Pulmonary artery endothelial cell (primary cell): ENCODE measurements at regions not wholly inside any gene's neighbourhood (a gene's known extent, or its start where the extent isn't known, plus 50 kb on each side); places are given as distances from the start of the nearest gene placed in this dataset.

Source experiments
- DNase-seq: peaks from one replicate; pipeline ENCODE4 v3.0.0-alpha.2; 2011; ENCODE audit warnings: low read depth, low spot score

DNA sequence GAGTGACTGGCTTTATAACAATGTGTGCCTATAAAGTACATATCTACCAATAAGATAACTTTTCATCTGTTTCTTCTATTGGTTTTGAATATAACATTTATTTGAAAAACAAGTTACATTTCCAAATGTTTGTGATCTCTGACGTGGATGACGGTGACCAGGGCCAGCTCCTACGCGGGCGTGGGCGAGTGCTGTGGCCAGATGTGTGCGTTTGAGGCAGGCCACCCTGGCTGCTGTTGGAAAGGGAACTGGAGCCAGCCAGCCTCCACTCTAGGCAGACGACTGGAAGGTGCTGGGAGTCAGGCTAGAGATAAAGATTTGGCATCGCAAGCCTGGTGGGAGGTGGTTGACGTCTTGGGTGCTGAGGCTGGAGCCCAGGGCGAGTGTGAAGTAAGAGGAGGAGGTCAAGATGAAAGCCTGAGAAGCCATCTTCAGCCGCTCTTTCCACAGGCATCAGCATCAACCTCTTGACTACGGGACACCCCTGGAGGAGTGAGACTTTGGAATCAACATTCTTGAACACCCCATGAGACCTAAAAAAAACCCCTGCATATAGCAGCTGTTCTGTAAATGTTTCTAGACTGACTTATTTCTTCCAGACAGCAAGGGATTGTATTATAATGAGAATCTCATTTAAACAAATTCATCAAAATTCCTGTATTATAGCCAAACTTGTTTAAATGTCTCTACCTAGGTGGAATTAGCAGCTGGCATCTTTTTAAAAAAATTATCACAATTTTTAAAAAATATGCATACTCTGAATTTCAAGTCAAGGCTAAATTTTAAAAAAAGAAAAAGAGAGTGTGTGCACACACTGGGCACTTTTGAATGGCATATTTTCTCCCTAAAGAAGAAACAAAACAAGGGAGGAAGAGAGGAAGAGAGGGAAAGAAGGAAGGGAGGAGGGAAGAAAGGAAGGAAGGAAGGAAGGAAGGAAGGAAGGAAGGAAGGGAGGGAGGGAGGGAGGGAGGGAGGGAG is 112.5 kb upstream of the SLC44A3 start:
- DNase-seq: no peak

DNA sequence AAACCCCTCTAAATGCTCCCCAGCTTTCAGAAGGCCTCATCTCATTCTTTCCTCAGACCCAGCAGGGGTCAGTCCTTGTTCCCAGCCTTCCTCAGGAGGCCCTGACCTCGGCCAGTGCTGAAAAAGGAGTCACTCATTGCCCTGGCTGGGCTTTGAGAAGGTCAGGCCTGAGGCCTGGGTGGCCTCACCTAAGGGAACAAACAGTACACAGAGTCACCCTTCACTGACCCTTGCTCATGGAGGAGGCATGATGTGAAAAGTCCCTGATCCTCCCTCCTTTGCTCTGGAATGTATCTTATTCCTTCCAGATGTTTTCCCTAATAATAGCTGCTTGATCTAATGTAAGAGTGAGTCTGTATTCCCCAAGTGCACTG is 117.7 kb upstream of the SLC44A3 start:
- no peak for DNase-seq

DNA sequence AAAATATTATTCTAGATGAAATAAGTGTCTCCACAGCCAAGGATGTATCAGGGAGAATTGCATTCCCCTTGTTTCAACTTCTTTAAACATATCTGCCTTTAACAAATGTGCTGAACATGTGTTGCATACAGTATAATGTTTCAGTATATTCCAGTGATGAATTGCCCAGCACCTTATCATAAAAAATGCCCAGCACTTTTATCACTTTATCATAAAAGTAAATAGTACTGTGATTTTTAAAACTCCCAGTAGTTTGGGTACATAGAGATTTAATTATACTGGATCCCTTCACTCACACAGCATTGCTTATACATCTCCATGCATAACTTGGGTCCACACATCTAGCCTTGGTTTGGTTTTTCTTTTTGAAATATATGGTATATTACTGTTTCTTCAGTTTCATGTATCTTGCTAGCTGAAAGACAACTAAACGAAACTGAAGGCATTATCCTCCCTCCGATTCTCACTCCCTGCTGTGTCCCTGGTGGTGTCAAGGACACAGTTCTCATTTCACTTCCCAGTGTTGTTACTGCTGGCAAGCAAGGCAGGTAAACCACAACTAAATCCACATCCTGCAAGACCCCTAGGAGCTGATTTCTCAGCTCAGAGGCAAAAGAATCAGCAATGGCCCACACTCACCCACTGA is 118.2 kb upstream of the SLC44A3 start:
- DNase-seq: no peak

DNA sequence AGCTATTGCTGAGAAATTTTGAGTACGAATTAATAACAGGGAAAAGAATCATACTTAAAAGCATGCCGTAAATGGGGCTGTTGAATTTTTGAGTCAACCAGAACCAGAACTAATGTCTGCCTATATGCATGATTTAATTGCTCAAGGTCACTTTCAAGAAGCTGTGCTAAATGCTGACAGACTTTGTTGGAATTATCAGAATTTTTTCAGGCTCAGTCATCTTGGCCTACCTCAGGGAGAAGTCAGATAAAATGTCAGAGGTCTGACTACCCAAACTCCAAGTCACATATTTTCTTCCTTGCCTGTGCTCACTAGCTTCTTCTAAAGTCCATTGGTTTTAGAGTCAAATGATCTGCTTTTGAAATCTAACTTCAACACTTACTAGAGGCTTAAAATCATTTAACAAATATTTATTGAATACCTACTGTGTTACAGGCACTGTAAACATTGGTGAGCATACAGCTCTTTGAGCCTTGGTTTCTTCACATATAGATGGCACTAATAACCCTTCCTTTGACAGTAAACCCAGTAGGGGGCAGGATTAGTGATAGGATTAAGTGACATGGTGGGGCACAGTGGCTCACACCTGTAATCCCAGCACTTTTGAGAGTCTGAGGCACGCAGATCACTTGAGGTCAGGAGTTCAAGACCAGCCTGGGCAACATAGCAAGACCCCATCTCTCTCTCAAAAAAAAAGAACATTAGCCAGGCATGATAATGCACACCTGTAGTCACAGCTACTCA is 121.2 kb upstream of the SLC44A3 start:
- no peak for DNase-seq

DNA sequence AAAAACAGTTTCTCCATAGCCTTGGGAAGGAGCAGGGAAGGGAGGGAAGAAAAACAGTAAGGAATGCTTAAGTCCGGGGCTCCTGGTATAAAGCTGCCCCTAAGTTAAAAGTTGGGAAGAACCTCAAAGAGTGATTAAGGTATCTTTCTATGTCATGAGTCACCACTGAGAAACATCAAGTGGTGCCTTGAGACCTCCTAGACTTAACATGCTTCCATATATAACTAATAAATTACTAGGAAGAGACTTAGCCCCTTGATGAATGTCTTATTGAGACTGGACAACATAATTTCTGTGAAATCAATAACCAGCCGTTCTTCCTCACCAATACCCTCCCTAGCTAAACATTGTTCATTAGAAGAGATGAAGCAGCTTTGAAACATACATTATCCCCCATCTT is 121.8 kb upstream of the SLC44A3 start:
- DNase-seq: no peak

DNA sequence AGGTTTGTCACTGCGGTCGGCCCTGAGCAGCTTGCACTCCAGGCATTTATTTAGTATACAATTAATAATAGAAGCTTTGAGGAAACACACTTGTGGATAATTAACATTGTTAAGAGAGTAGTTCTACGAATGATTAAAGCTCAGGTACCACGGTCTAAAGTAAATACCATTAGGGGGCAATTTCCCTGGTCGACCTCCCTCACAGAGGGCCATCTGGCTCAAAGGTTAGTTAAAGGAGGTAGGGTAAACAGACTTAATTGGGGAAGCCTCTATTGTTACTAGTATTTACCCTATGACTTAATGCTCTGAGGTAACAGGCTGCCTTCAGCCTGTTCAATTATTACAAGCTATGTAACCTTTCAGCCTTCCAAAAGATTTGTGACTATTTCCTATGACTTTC is 122.3 kb upstream of the SLC44A3 start:
- no peak for DNase-seq

DNA sequence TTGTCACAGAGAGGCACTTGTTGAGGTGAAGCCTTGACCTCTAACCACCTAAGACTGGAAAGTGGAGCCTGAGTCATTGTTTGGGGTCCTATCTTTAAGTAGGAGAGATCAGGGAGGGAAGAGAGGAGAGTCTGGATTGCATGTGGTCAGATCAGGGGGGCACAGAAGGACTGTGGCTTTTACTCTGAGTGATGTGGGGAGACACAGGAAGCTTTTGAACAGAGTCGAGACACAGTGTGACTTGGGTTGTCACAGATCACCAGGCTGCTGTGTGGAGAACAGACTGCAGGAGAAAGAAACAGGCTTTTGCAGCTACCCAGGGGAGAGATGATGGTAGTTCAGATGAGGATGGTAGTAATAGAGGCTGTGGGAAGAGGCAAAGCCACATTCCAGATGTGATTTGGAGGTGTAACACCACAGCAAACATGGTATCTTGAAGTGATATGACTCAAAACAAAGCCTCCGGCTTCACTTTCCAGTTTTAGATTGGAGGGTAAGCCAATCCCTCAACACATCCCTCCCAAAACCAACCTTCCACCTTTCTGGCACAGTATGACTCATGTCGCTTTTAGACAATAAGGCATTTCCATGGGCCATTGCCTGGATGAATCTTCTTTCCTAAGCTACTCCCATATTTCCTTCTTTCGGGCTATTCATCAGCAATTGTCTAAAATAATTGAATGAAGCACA is 125.8 kb upstream of the SLC44A3 start:
- DNase-seq: no peak

DNA sequence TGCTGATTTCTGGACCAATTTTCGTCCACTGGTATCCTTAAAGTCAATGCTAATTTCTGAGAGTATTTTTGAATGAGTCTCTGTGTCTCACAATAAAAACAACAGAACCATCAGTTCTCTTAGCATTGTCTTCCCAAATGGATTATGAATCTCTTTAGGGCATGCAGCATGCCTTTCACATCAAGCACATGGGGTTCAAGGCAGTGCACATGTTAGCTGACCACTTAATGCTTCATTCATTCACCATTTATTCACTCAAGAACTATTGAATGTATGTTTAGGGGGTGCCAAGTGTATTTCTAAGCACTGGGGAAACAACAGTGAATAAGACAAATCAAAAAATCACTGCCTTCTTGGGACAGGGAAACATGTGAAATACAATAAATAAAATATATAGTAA is 126.7 kb upstream of the SLC44A3 start:
- DNase-seq: no peak

DNA sequence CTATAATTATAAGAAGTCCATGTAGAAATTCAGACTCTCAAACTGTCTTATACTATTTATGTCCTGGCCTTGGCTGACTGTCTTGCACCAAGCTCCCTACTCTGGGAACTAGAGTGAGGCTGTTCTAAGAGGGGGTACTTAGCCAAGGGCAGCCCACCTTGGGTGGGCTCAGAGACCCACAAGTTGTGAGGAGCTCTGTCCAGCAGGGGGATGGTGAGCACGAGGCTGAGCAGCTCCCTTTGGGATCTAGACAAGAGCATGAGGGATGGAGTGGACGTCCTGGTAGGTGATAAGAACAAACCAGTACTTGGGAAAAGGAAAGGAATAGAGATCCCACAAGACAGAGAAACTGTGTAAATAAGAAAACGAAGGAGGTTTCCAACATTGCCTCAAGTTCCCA is 127.1 kb upstream of the SLC44A3 start:
- DNase-seq: no peak

DNA sequence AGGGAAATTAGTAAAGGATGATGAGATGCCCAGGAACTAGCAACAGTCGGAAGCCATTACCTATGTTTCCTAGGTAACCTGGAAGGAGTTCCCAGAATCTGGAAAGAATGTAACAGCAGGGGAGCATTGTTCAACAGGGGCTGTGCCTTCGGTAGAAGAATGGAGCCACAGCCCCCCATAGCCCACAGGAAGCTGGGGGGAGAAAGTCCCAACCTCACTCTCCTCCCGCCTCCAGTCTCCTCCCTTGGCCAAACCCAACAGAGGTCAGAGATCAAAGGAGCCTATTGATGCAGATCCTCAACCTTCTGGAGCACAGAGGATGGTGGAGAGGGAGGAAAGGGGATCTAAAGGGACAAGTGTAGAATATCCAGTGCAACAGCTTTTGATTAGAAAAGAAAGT is 131.5 kb upstream of the SLC44A3 start:
- DNase-seq: no peak

DNA sequence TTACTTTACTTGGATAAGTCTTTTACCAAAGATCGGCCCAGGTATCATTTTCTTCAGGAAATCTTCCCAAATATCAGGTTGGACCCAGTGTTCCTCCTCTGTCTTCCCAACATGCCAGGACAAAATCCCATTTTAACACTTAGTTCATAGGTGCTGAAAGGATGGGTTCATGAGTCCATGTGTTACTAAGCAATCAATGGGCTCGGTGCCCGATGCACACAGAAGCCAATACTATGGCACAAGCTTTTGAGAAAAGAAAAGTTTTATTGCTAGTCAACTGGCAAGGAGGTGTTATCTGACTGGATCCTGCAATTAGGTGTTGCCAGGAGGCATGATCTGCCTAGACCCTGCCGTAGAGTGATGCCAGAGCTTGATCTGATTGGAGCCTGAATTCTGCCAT is 133.3 kb upstream of the SLC44A3 start:
- DNase-seq: no peak

DNA sequence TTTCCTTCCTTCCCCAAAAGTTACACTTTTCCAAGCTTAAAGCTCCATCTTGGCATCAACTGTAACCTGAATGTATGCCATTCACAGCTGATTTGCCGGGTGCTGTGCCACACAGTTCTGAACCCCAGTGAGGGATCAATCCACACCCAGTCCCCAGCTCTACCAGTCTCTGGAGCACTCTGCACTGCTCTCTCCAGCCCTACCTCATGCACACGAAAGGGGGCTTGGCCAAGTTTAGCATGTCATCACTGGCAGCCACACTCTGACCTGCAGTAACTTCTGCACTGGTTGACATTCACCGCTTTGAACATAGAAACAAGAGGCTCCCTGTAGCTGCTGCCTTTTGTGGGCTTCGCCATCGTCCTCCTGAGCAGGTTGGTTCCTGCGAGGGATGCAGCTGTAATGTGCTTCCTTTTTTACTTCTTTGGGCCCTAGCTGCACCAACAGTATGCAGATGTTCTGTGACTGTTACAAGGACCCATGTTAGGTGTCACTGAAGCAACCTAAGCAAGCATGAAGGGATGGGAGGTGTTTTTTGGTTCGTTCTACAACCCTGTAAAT is 135.4 kb upstream of the SLC44A3 start:
- DNase-seq: no peak

DNA sequence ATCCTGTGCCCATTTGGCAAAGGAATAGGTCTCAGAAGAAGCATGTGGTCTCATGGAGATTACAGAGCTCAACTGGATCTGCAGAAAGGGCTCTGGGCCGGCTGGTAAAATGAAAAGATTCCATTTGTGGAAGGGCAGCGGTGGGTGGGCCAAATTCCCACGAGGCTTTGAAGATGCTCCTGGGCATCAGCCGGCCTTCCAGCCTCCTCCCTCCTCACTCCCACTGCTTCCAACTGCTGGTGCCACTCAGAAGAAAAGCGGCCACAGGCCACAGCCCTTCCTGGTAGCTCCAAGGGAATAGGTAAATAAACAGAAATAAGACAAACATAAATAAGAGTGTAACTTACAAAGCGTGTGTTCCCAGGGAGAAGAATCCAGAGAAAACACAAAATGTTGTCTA is 136.3 kb upstream of the SLC44A3 start:
- no peak for DNase-seq

DNA sequence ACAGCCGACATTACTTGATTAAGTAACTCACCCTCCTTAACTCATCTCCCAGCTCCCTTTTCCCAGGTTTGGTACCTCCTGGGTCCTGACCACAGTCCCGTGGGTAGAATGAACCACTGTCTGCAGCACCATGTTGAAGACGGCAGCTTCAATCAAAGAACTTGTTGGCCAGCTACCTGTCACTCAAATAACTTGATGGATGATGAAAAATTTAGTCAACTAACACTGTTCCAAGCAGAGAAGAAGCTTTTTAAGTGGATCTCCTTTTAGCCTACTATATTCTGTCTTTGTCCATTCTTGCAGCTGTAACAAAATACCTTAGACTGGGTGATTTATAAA is 138.4 kb upstream of the F3 start:
- no peak for DNase-seq

DNA sequence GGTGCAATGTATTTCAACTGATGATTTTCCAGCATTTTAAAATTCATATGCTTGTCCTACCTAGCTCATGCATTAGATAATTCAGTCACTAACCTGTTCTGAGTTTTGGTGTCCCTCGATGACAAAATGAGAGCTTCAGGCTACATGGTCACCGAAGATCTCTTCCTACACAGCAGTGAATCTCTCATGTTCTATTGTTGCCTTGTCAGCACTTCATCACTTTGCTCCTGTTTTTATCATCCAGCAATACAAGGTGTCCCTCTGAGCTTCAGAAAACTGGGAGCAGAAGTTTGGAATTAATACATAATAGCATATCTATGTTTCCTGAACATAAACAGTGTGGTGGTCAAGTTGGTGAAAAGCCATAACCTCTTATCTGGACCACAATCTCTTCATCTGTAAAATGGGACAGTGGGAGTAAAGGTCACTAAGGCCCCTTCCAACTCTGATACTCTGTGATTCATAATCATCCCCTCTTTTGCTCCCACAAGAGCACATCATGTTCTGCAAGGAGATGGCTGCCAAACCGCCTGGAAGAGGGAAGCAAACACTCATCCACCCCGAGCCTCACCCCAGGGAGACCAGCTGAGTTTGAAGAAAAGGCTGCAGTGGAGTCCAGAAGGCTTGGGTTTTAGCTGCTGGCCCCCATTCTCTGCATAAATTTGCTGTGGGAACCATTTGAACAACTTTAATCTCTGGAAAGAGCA is 137.9 kb upstream of the F3 start:
- DNase-seq: no peak

DNA sequence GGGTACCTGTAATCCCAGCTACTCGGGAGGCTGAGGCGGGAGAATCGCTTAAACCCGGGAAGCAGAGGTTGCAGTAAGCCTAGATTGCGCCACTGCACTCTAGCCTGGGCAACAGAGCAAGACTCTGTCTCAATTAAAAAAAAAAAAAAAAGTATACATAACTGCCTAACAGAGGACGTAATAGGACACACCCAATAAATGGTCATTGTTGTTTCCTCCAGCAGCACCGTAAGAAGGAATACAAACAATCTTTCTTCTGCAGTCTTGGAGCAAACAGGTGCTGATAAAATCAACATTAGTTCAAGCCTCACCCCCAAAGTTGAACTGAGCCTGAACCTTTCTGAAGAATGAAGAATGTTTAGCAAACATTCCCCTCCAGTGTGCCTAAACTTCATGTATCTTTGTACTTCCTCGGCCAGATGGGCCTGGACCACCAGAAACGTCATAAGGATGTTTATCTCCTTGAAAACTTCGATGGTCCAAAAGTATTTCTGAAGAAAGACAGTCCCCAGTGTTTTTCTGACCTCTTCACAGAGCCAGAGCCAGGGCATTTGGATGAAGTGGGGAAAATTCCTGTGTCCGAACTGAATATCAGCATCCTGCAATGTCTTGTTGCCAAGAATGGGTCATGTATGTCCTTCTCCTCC is 136.8 kb upstream of the F3 start:
- no peak for DNase-seq

DNA sequence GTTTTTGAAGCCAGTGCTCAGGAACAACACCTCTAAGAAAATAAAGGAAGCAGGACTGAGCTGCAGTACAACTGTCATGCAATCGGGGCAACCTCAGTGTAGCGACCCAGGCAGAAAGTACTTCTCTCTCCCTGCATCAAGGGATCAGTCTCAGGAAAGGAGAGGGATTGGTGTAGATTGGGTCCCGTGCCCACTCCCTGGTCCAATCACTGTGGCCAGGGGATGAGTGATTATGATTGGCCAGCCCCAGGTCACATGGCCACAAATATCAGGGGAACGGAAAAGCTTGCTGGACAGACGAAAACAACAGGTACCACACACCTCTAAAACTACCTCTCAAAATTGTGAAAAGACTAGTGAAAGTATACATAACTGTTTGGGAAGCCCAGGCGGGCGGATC is 136.2 kb upstream of the F3 start:
- no peak for DNase-seq

DNA sequence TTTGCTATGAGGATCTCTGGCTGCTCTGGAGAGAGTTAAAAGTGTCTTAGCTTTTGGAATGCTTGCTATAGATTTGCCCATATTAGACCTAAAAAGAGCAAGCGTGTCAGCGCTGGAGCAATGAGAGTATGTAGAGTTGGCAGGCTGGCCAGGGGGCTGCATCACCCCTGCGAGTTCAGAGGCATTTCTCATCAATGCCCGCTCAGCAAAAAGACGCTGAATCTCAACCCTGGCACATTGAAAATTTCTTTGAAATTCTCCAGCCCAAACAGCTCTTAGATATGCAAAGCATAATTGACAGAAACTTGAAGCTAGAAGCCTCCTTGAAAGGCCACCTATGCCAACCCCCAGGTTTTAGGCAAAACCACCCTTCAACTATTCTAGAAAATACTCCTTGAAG is 135.5 kb upstream of the F3 start:
- DNase-seq: no peak

DNA sequence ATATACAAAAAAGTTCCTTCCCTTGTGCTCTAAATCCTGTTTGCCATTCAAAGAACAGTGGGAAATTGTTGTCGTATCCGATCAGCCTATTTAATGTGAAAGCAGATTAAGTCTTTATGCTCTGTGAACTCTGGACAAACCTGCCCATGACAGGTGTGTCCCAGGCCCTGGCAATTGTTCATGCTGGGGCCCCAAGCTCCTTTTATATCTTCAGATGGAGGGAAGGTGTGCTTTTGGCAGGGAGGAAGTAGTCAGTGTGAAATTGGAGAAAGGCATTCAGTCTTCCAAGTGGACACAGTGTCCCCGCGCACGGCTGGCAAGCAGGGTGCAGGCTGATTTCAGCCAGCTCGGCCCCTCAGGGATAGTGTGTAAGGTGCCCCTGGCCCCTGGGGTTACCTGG is 135.1 kb upstream of the F3 start:
- DNase-seq: no peak

DNA sequence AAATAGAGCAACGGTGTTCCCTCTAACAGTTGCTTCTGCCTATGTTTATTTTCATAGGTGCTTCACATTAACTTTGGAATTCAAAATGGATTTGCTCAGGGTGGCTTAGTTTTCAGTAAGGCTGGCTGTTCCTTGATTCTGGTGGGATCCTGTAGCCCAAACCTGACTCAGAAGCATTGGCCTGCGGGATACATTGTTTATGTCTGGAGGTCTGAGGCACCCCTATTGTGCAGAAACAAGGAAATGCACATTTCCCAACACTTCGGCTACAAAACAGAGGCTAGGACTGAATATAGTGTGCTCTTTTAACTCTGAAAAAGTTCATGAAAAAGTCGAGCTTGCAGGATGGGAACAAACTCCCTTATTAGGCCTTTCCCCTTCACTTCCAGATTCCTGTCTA is 133.8 kb upstream of the F3 start:
- DNase-seq: no peak
